ENCODE measurements at regions not wholly inside any gene's neighbourhood (a gene's known extent, or its start where the extent isn't known, plus 50 kb on each side); places are given as distances from the start of the nearest gene placed in this dataset.
A peak's percentile ranks its signal among the peaks of the same experiment; 100 is the strongest.

DNA sequence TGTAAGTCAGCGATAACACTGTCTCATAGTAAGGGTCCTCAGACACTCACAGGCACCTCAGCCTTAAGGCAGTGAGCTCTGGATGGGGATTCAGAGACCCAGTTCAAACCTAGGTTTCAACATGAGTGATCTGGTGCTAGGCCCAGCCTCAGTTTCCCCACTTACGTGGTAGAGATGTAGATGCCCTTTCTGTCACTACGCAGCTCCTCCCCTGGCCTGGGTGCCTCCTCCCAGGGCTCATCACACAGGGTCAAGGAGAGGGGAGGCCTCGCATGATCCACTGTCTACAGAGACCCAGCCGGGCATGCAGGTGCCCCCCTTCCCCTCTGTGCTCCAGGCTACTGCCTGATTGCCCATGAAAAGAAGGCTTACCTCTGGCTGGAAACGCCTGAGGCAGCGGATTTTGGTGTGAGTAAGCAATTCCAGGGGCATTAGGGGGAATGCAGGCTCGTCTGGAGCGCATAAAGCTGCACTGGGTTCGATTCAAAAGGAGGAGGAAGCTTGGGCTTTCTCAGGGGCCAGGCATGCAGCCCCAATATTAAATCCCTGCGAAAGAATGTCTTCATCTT is 69.8 kb upstream of the ANKRD34C start:
- no peak for DNase-seq (ENCODE audit: low read depth)
- no peak overlapping the region for H3K4me3 ChIP-seq (ENCODE audit: low read depth, low read length)
- TF ChIP-seq, protein P1, sequence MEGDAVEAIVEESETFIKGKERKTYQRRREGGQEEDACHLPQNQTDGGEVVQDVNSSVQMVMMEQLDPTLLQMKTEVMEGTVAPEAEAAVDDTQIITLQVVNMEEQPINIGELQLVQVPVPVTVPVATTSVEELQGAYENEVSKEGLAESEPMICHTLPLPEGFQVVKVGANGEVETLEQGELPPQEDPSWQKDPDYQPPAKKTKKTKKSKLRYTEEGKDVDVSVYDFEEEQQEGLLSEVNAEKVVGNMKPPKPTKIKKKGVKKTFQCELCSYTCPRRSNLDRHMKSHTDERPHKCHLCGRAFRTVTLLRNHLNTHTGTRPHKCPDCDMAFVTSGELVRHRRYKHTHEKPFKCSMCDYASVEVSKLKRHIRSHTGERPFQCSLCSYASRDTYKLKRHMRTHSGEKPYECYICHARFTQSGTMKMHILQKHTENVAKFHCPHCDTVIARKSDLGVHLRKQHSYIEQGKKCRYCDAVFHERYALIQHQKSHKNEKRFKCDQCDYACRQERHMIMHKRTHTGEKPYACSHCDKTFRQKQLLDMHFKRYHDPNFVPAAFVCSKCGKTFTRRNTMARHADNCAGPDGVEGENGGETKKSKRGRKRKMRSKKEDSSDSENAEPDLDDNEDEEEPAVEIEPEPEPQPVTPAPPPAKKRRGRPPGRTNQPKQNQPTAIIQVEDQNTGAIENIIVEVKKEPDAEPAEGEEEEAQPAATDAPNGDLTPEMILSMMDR (conservative IDR thresholded peaks at IDR 0.05; ENCODE audit: low read depth, low read length): no peak

DNA sequence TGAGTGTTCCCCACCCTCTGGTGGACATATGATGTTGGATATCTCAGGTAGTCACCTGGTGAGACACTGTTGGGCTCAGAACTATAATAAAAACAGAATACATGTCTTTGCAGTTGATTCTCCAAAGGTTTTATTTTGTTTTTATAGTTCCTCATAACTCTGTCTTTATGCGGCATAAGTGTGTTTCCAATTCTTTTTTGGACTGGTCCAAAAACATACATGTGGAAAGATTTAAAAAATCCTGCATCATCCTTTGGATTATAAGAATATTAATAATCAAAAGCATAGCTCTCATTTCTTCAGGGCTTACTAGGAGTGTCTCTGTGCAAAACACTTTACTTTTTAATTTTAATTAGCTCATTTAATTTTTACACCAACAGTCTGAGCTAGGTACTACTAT is 71.0 kb upstream of the ANKRD34C start:
- TF ChIP-seq, protein P1 (conservative IDR thresholded peaks at IDR 0.05; ENCODE audit: low read depth, low read length): no peak
- no peak for DNase-seq (ENCODE audit: low read depth)
- no peak overlapping the region for H3K4me3 ChIP-seq (ENCODE audit: low read depth, low read length)

DNA sequence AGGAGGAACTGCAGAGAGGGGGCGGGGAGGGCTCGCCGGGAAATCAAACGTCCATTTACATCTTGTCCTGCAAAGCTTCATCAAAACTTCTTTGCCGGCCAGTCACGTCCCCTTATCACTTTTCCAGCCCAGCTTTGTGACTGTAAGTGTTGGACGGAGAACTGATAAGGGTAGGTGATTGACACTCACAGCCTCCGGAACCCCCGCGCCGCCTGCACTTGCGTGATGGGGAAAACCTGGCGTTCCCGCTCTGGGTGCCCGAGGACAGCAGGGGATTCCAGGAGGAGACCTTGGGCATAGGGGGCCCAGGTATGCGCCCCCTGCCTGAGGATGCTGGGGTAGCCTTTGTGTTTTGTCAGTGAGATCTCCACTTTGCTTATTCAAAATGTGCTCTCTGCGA is 72.8 kb upstream of the ANKRD34C start:
- DNase-seq (ENCODE audit: low read depth): no peak
- TF ChIP-seq, protein P1 (conservative IDR thresholded peaks at IDR 0.05; ENCODE audit: low read depth, low read length): peak; percentile 37
- H3K4me3 ChIP-seq (ENCODE audit: low read depth, low read length): no peak overlapping the region

DNA sequence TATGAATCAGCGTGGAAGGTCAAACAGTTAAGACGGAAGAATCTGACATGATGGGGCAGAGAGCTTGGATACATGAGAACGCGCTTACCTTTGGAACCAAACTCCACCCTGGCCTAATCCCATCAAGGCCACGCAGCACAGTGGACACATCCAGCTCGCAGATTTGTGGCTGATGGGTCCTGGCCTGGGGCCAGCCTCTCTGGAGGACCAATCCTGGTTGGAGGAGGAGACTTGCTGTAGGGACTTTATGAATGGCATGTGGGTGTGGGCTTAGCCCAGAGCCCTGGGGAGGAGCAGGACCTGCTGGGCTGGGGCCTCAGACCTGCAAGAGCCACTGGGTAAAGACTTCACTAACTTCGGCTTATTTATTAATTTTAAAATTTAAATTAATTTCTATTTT is 73.4 kb upstream of the ANKRD34C start:
- TF ChIP-seq, protein P1 (conservative IDR thresholded peaks at IDR 0.05; ENCODE audit: low read depth, low read length): no peak
- H3K4me3 ChIP-seq (ENCODE audit: low read depth, low read length): no peak overlapping the region
- DNase-seq (ENCODE audit: low read depth): no peak

DNA sequence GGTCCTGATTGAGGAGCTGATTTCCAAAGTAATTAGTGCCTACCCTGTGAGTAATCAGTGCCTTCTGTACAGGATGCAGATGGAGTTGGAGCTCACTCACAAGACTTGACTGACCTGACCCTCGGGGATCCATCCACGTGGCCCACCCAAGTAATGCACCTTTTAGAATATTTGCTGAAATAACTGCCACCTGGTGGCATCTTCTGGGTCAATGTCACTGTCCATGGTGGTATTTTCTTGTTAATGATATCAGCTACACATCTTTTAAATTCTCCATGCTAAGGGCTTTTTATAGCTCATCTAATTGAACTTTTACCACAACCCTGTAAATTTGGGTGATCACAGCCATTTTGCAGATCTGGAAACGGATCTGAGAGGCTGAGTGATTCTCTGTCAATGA is 74.3 kb upstream of the ANKRD34C start:
- DNase-seq (ENCODE audit: low read depth): no peak
- TF ChIP-seq, protein P1 (conservative IDR thresholded peaks at IDR 0.05; ENCODE audit: low read depth, low read length): peak; percentile 27
- no peak overlapping the region for H3K4me3 ChIP-seq (ENCODE audit: low read depth, low read length)

DNA sequence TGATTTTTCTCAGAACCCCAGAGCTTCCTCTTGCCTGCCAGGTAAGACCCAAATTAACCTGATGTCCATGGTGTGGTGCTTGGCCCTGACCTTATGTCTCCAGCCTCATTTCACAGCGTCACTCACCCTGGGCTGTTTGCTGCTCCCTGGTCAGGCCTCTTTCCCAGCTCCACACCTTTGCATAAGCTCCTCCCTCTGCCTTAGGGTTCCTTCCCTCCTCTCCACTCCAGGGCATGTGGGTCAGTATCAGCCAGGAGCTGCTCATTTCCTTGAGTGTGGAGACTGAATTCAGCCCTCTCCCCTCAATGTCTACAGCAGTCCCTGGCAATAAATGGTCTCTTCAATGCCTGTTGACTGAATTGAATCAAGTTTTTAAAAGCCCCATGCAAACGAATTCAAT is 75.6 kb upstream of the ANKRD34C start:
- DNase-seq (ENCODE audit: low read depth): no peak
- no peak overlapping the region for H3K4me3 ChIP-seq (ENCODE audit: low read depth, low read length)
- TF ChIP-seq, protein P1 (conservative IDR thresholded peaks at IDR 0.05; ENCODE audit: low read depth, low read length): no peak

DNA sequence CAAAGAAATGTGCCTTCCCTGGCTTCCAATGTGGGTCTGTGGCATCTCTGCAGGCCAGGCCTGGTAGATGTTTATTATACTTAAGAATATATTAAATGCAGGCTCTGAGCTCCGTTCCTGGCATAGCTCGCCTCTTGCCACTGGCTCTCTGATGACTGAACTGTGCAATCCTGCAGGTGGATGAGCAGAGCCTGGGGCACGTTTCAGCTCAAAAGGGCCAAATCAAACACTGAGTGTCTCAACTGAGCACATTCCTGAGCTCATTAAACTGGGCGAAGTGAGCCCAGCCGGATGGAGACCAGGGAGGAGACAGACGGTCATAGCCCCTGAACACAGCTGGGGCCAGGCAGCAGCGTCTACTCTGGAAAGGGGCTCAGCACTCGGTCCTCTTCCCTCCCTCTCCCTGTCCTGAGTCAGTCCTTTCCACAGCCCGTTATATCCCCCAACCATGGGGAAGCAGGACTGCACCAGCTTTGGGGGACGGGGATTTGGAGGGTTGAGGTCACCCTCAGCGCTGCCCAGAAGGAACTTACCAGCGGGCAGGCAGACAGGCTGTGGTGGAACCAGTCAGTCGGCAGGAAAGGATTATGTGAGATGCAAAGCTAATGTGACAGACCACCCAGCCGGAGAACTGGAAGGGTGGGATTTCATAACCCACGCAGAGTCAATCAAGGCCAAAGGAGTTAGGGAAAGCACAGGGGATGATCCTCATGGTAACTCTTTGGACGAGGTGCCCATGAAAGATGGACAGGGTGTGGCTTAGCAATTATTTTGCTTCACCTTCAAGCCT is 77.4 kb upstream of the ANKRD34C start:
- H3K4me3 ChIP-seq (ENCODE audit: low read depth, low read length): no peak overlapping the region
- no peak for DNase-seq (ENCODE audit: low read depth)
- TF ChIP-seq, protein P1 (conservative IDR thresholded peaks at IDR 0.05; ENCODE audit: low read depth, low read length): no peak
